SKM-1 (cell line): ENCODE measurements at regions not wholly inside any gene's neighbourhood (a gene's known extent, or its start where the extent isn't known, plus 50 kb on each side); places are given as distances from the start of the nearest gene placed in this dataset.
"Not testable (repeated sequence)": the region's sequence is repeated elsewhere in the genome, so short reads cannot be mapped to it uniquely, and the experiment has no call there.

Source experiments
- DNase-seq: peaks from one replicate; lab custom pipeline; 2025; ENCODE audit not compliant: unreplicated experiment; lab: John Stamatoyannopoulos, UW

GRCh38 chr20:11691766-11692165, 225.9 kb upstream of the BTBD3 start:
- DNase-seq: no peak

- DNase-seq: no peak
Observed at GRCh38 chr20:11692567-11692966, 225.1 kb upstream of the BTBD3 start.

- no peak for DNase-seq
Observed at GRCh38 chr20:11694467-11694866, 223.2 kb upstream of the BTBD3 start.

GRCh38 chr20:11697055-11697454, 220.6 kb upstream of the BTBD3 start:
- DNase-seq: no peak

- no peak for DNase-seq
Observed at GRCh38 chr20:11697646-11698045, 220.0 kb upstream of the BTBD3 start.

- DNase-seq: no peak
Observed at GRCh38 chr20:11698124-11698523, 219.6 kb upstream of the BTBD3 start.

GRCh38 chr20:11700831-11701230, 216.9 kb upstream of the BTBD3 start:
- no peak for DNase-seq

GRCh38 chr20:11702721-11703518, 214.8 kb upstream of the BTBD3 start:
- no peak for DNase-seq

- no peak for DNase-seq
Observed at GRCh38 chr20:11705512-11705911, 212.2 kb upstream of the BTBD3 start.

- not testable (repeated sequence) for DNase-seq
Observed at GRCh38 chr20:11708223-11708622, 209.5 kb upstream of the BTBD3 start.

GRCh38 chr20:11711214-11711613, 206.5 kb upstream of the BTBD3 start:
- DNase-seq: no peak

GRCh38 chr20:11712639-11713160, 205.0 kb upstream of the BTBD3 start:
- DNase-seq: no peak

GRCh38 chr20:11714886-11715285, 202.8 kb upstream of the BTBD3 start:
- no peak for DNase-seq

- no peak for DNase-seq
Observed at GRCh38 chr20:11716239-11716944, 201.3 kb upstream of the BTBD3 start.

GRCh38 chr20:11716945-11717248, 200.8 kb upstream of the BTBD3 start:
- no peak for DNase-seq

GRCh38 chr20:11717562-11717961, 200.1 kb upstream of the BTBD3 start:
- no peak for DNase-seq

- DNase-seq: no peak
Observed at GRCh38 chr20:11718474-11719094, 199.1 kb upstream of the BTBD3 start.

- DNase-seq: no peak
Observed at GRCh38 chr20:11719153-11719552, 198.5 kb upstream of the BTBD3 start.

- DNase-seq: no peak
Observed at GRCh38 chr20:11721411-11721810, 196.3 kb upstream of the BTBD3 start.

- DNase-seq: no peak
Observed at GRCh38 chr20:11724097-11724496, 193.6 kb upstream of the BTBD3 start.

GRCh38 chr20:11726026-11726425, 191.7 kb upstream of the BTBD3 start:
- DNase-seq: no peak

GRCh38 chr20:11727708-11728107, 190.0 kb upstream of the BTBD3 start:
- no peak for DNase-seq
